Large intestine (tissue), 3 donors: ENCODE measurements at regions not wholly inside any gene's neighbourhood (a gene's known extent, or its start where the extent isn't known, plus 50 kb on each side); places are given as distances from the start of the nearest gene placed in this dataset.
"Not testable (repeated sequence)": the region's sequence is repeated elsewhere in the genome, so short reads cannot be mapped to it uniquely, and the experiment has no call there.

Source experiments
- DNase-seq, 2 donors: peaks; one replicate each; pipeline versions ENCODE4 v3.0.0 to v3.0.0-alpha.2; 2013
- H3K27ac ChIP-seq: one replicate; pipeline ENCODE4 v1.5.1; 2013; ENCODE audit warnings: low read length
- H3K27me3 ChIP-seq: 2 replicates; pipeline ENCODE4 v1.6.1; 2013; ENCODE audit warnings: low read length; ENCODE audit not compliant: control insufficient read depth, insufficient read depth
- H3K36me3 ChIP-seq: 2 replicates; pipeline ENCODE4 v1.6.1; 2013; ENCODE audit warnings: low read length; ENCODE audit not compliant: control insufficient read depth, insufficient read depth
- H3K4me1 ChIP-seq: one replicate; pipeline ENCODE4 v1.6.1; 2013; ENCODE audit warnings: low read length; ENCODE audit not compliant: control insufficient read depth, insufficient read depth
- H3K4me3 ChIP-seq: one replicate; pipeline ENCODE4 v1.5.1; 2013; ENCODE audit warnings: low read length
- H3K9me3 ChIP-seq: one replicate; pipeline ENCODE4 v1.6.1; 2013; ENCODE audit warnings: mild to moderate bottlenecking, low read depth, low read length, moderate library complexity; ENCODE audit not compliant: control insufficient read depth
- WGBS: methylation state at CpG from one replicate; pipeline ENCODE4 v1.1.5; 2013; ENCODE audit warnings: low lambda C conversion rate; ENCODE audit not compliant: insufficient coverage; 5-methylcytosine and 5-hydroxymethylcytosine counted together

DNA sequence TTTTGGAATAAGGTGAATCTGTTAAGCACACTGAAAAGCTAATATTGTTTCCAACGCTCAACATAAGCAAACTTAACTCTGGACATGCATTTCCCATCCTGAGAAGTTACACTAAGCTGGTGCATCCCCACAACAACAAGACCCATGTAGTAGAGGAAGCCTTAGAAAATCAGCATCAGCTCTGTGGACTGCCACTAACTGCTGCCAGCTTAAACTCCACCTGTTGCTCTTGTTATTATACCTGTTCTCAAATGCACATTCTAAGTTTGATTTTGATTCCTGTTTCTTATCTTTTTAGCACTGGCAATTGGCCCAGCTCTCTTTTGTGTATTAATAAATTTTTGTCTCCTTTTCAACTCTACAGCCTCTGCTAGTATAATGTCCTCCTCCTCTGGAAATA lies 924.8 kb downstream of the DNAH5 start:
- no peaks in the 10 kb centered on the region for H3K4me1 ChIP-seq
- no peak overlapping the region for H3K4me3 ChIP-seq
- H3K36me3 ChIP-seq, result no peaks in the 10 kb centered on the region
- H3K27ac ChIP-seq, result no peak overlapping the region
- no peaks in the 10 kb centered on the region for H3K27me3 ChIP-seq
- H3K9me3 ChIP-seq, result no peaks in the 10 kb centered on the region
- DNase-seq, result no peak
- WGBS, result no CpG with 5 or more reads among the region's 1 CpG

DNA sequence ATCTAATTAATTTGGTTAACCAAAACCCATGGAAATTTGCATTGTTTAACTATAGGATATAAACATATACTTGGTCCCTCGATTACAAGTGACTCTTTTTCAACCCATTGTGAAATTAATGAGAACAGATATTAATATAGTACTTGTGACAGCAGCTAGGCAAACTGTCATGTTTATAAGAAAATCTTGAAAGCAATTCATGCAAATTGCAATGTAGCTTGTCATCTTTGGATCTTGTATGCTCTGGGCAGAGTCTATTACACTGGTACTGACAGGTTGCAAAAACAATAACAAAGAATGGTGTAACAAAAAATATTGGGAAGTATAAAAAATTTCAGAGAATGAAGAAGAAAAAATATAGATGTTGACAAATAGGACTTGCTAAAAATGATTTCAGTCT lies 941.0 kb downstream of the DNAH5 start:
- Histone ChIP-seq H3K4me3 (no peak overlapping the region), H3K27ac (no peak overlapping the region), H3K27me3 (no peaks in the 10 kb centered on the region), H3K9me3 (no peaks in the 10 kb centered on the region), H3K36me3 (no peaks in the 10 kb centered on the region), H3K4me1 (no peaks in the 10 kb centered on the region)
- no CpG with 5 or more reads among the region's 1 CpG for WGBS
- DNase-seq, result no peak

DNA sequence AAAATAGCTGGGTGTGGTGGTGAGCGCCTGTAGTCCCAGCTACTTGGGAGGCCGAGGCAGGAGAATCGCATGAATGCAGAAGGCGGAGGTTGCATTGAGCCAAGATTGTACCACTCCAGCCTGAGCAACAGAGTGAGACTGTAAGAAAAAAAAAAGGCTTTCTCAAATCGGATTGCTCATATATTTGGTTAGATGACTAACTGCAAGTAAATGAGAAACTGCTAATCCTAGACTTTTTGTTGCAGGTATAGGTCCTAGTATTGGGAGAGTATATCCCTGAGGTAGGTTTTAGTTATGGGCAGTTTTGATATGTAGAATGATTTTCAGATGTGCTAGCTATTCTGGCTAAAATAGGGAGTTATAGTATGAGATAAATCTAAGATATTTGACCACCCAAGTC lies 944.8 kb downstream of the DNAH5 start:
- Histone ChIP-seq H3K4me3 (no peak overlapping the region), H3K27me3 (no peaks in the 10 kb centered on the region), H3K9me3 (no peaks in the 10 kb centered on the region), H3K27ac (no peak overlapping the region), H3K4me1 (no peaks in the 10 kb centered on the region), H3K36me3 (no peaks in the 10 kb centered on the region)
- 97% methylated on average over 5 of the region's 5 CpGs for WGBS
- DNase-seq, result no peak

DNA sequence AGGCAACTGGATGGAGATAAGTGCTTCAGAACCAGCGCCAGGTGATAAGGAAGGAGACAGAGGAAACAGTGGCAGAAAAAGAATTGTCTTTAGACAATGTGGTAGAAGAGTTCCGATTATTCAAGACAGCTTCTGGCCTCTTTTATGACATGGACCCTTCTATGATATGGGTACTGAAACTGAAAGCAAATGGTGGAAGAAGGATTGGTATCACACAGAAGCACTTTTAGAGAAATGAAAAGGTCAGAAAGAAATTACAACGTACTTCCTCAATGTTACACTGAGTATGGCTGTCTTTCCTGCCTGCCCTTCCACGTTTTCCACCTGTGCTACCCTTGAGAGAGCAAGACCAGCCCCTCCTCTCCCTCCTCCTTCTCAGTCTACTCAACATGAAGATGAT lies 959.3 kb downstream of the DNAH5 start:
- Histone ChIP-seq H3K9me3 (peaks cover 3% of the 10 kb centered on the region), H3K4me3 (no peak overlapping the region), H3K27ac (no peak overlapping the region), H3K27me3 (no peaks in the 10 kb centered on the region), H3K4me1 (no peaks in the 10 kb centered on the region), H3K36me3 (no peaks in the 10 kb centered on the region)
- 80% methylated on average over 1 of the region's 4 CpGs for WGBS
- DNase-seq, result no peak

GRCh38 chr5:12974856-12975255 lies 969.6 kb downstream of the DNAH5 start:
- no CpG with 5 or more reads among the region's 3 CpGs for WGBS
- no peaks in the 10 kb centered on the region for H3K9me3 ChIP-seq
- no peak overlapping the region for H3K27ac ChIP-seq
- no peaks in the 10 kb centered on the region for H3K4me1 ChIP-seq
- H3K4me3 ChIP-seq, result no peak overlapping the region
- H3K27me3 ChIP-seq, result no peaks in the 10 kb centered on the region
- no peak for DNase-seq
- no peaks in the 10 kb centered on the region for H3K36me3 ChIP-seq

DNA sequence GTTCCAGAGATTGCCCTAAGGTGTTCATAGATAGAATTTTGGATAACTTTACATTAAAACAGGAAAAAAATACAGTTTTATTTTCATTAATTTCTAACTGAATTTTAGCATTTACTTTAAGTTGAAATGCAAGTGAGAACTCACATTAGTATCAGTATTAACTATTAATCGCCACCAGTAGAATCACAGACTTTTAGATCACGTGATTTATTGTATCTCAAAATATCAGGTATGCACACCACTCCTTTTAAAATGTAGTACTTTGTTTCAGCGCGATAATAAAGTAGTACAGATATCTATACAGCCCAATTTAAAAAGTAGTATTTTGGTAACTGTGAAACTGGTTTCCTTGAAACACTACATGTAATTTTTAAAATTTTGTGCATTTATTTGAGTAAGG lies 978.7 kb downstream of the DNAH5 start:
- Histone ChIP-seq H3K4me1 (no peaks in the 10 kb centered on the region), H3K27ac (no peak overlapping the region), H3K27me3 (no peaks in the 10 kb centered on the region), H3K4me3 (no peak overlapping the region), H3K9me3 (no peaks in the 10 kb centered on the region), H3K36me3 (no peaks in the 10 kb centered on the region)
- WGBS, result 100% methylated on average over 2 of the region's 4 CpGs
- DNase-seq, result no peak

DNA sequence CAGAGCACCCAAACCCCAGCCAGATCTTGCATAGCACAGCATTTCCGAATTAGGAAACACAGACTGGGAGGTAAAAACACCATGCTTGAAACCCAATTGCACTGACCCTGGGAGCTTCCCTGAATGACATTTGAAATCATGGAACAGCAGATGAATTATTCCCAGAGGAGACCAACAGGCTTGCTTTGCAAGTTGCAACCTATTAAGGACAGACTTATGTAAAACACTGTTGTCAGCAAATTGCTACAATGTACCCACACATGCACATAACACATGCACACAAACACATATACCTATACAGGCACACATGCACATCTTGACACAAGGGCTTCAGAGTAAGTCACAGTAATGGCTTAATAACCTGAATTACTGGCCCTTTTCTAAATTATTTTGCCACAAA lies 984.8 kb downstream of the DNAH5 start:
- no peak for DNase-seq
- H3K9me3 ChIP-seq, result no peaks in the 10 kb centered on the region
- H3K4me1 ChIP-seq, result no peaks in the 10 kb centered on the region
- no peaks in the 10 kb centered on the region for H3K27me3 ChIP-seq
- no peak overlapping the region for H3K27ac ChIP-seq
- no CpG with 5 or more reads among the region's 1 CpG for WGBS
- H3K4me3 ChIP-seq, result no peak overlapping the region
- no peaks in the 10 kb centered on the region for H3K36me3 ChIP-seq

DNA sequence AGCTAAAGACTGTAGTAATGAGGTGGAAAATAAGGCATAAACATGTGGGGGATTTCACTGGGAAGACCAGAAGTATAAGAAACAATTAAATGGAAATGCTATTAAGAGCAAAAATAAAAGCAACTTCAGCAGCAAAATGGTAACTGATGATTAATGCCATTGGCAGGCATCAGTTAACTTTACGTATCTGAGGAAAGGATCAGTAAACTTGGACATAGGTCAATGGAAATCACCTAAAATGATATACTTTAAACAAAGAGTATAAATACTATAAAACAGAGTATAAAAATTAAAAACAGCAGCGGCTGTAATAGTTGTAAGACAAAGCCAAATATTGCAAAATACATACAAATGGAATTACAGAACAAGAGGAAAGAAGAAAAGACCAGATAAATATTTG lies 992.1 kb downstream of the DNAH5 start:
- no peak for DNase-seq
- Histone ChIP-seq H3K27me3 (no peaks in the 10 kb centered on the region), H3K4me3 (no peak overlapping the region), H3K4me1 (no peaks in the 10 kb centered on the region), H3K27ac (no peak overlapping the region), H3K36me3 (no peaks in the 10 kb centered on the region), H3K9me3 (no peaks in the 10 kb centered on the region)
- WGBS, result 50% methylated on average over 2 of the region's 2 CpGs

DNA sequence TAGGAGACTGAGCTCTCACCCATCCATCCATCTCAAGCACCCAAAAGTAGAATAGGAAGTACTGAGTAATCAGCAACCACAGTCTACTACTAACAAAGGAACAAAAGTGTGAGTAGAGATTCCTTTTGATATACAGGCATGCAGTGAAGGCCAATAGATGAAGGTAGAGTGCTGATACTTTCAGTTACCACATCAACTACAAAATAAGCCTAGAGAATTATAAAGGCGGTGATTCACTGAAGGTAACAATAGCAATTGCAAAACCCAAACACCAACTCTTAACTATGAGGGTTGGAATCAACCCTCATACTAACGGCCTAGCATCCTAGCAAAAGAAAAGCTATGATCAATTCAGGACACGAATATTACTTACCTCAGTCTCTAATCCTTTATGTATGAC lies 992.6 kb downstream of the DNAH5 start:
- 90% methylated on average over 2 of the region's 3 CpGs for WGBS
- Histone ChIP-seq H3K27ac (no peak overlapping the region), H3K27me3 (no peaks in the 10 kb centered on the region), H3K9me3 (no peaks in the 10 kb centered on the region), H3K4me3 (no peak overlapping the region), H3K4me1 (no peaks in the 10 kb centered on the region), H3K36me3 (no peaks in the 10 kb centered on the region)
- DNase-seq, result no peak

- Histone ChIP-seq H3K4me1 (no peaks in the 10 kb centered on the region), H3K27me3 (no peaks in the 10 kb centered on the region), H3K36me3 (no peaks in the 10 kb centered on the region), H3K27ac (no peak overlapping the region), H3K9me3 (no peaks in the 10 kb centered on the region), H3K4me3 (no peak overlapping the region)
- DNase-seq, result no peak
- WGBS, result 89% methylated on average over 1 of the region's 3 CpGs
Observed at GRCh38 chr5:12947379-12947778, 997.1 kb downstream of the DNAH5 start.

GRCh38 chr5:12945477-12945876 lies 999.0 kb downstream of the DNAH5 start:
- not testable (repeated sequence) for H3K9me3 ChIP-seq, H3K27ac ChIP-seq, H3K4me1 ChIP-seq, H3K27me3 ChIP-seq, H3K36me3 ChIP-seq, DNase-seq, H3K4me3 ChIP-seq
- no CpG with 5 or more reads among the region's 1 CpG for WGBS
